Adrenal gland (tissue), 9 donors: ENCODE measurements at regions not wholly inside any gene's neighbourhood (a gene's known extent, or its start where the extent isn't known, plus 50 kb on each side); places are given as distances from the start of the nearest gene placed in this dataset.

Experiments
- DNase-seq, 7 donors: peaks; one replicate each; pipeline ENCODE4 v3.0.0-alpha.2; 2019 to 2020
- H3K27ac ChIP-seq, 5 donors: fragments of 200-600 bp; sonication (generic) in 4 of 5; 1 replicate in 3 of 5; 2 replicates in 2 of 5; pipeline versions ENCODE4 v1.5.1 to v1.8.0; 2016 to 2020; ENCODE audit warnings: mild to moderate bottlenecking in 1 of 5
- H3K27me3 ChIP-seq: fragments of 200-600 bp; 2 replicates; pipeline ENCODE4 v1.8.0; 2021
- H3K36me3 ChIP-seq, 2 donors: fragments of 200-600 bp; replicated peaks in 1 of 2; 1 replicate in 1 of 2; 2 replicates in 1 of 2; pipeline versions ENCODE4 v1.5.1 to v1.8.0; 2018 to 2022
- H3K4me1 ChIP-seq, 2 donors: fragments of 200-600 bp; replicated peaks in 1 of 2; 1 replicate in 1 of 2; 2 replicates in 1 of 2; pipeline versions ENCODE4 v1.5.1 to v1.8.0; 2018 to 2021
- H3K4me3 ChIP-seq, 4 donors: fragments of 200-600 bp; sonication (generic) in 3 of 4; one replicate each; pipeline ENCODE4 v1.5.1; 2016 to 2018
- H3K9me3 ChIP-seq, 3 donors: fragments of 200-600 bp; sonication (generic) in 1 of 3; replicated peaks in 1 of 3; 1 replicate in 2 of 3; 2 replicates in 1 of 3; pipeline versions ENCODE4 v1.5.1 to v1.8.0; 2016 to 2021
- CTCF ChIP-seq, 6 experiments: fragments of 450-650 bp in 4 of 6; fragments of 200-600 bp in 2 of 6; sonication (generic) in 1 of 6; IDR thresholded peaks; 1 replicate in 5 of 6; 2 replicates in 1 of 6; pipeline versions ENCODE4 v1.5.1 to v1.8.0; 2016 to 2021; ENCODE audit warnings: antibody characterized with exemption in 6 of 6, mild to moderate bottlenecking in 2 of 6, moderate library complexity in 1 of 6
- POLR2A ChIP-seq, 2 donors: fragments of 450-650 bp; IDR thresholded peaks; one replicate each; pipeline ENCODE4 v1.6.1; 2017; ENCODE audit warnings: antibody characterized with exemption in 2 of 2, mild to moderate bottlenecking in 2 of 2, moderate library complexity in 1 of 2
- WGBS, 4 donors: extraction: QIAGEN DNeasy Blood & Tissue Kit in 2 of 4; methylation state at CpG; one replicate each; pipeline versions ENCODE4 v1.1.5 to v1.1.7; 2013 to 2017; 5-methylcytosine and 5-hydroxymethylcytosine counted together
- intact Hi-C, 2 donors: fragments of 100-400 bp; cut with DNase I; formaldehyde crosslinking; loops; one replicate each; pipeline versions ENCODE4 v1.14.1 to v1.15.0; 2022 to 2023
- donor health status: healthy with polysubstance abuse.
- donor health status: Bipolar disorder and iron deficiency.
- donor health status: DM: yes; HTN: yes; CAD: no.
- donor health status: DM: no; HTN: no; CAD: no.
- donor health status: DM: no; HTN: no; CAD: no.

GRCh38 chr7:68458010-68458908, 1140.0 kb upstream of the AUTS2 start:
- intact Hi-C loops = no loop called here
- 52 to 65% (median 59%) methylated on average over 5 of the region's 5 CpGs for WGBS, 4 donors
- H3K4me1 ChIP-seq = no peaks in the 10 kb centered on the region
- DNase-seq = no peak
- no peak overlapping the region for H3K27ac ChIP-seq
- TF ChIP-seq POLR2A (IDR thresholded peaks at IDR 0.05) = no peak
- no peak for TF ChIP-seq CTCF (IDR thresholded peaks at IDR 0.05)
- H3K9me3 ChIP-seq = no peaks in the 10 kb centered on the region
- no peaks in the 10 kb centered on the region for H3K36me3 ChIP-seq
- H3K27me3 ChIP-seq = no peaks in the 10 kb centered on the region
- H3K4me3 ChIP-seq = no peak overlapping the region

DNA sequence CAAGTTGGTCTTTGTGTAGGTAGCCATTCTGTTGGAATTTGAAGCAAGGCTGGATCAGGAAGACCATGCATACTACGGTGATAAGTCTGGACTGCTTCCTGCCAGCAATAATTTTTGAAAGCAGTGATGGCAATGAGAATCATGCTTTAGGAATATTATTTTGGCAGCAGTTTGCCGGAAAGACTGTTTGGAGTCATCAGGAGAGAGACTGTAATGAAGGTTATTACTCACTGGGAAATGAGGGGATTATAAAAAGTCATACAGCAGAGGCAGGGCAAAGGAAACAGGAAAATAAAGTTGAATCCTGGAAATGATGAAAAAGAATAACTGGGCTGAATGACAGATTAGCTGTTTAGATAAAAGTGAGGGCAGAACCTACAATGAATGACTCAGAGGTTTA, 1136.8 kb upstream of the AUTS2 start:
- no peak overlapping the region for H3K4me3 ChIP-seq
- TF ChIP-seq CTCF (IDR thresholded peaks at IDR 0.05) (no peak), POLR2A (IDR thresholded peaks at IDR 0.05) (no peak)
- 0 to 25% (median 7%) methylated on average over 1 to 2 of the region's 2 CpGs for WGBS, 4 donors
- H3K4me1 ChIP-seq = no peaks in the 10 kb centered on the region
- no peaks in the 10 kb centered on the region for H3K9me3 ChIP-seq
- no peak for DNase-seq
- no peaks in the 10 kb centered on the region for H3K27me3 ChIP-seq
- no peak overlapping the region for H3K27ac ChIP-seq
- intact Hi-C loops = no loop called here
- no peaks in the 10 kb centered on the region for H3K36me3 ChIP-seq

GRCh38 chr7:68470836-68471435, 1127.3 kb upstream of the AUTS2 start:
- 34 to 56% (median 39%) methylated on average over 14 to 17 of the region's 17 CpGs for WGBS, 4 donors
- TF ChIP-seq CTCF (IDR thresholded peaks at IDR 0.05) (no peak), POLR2A (IDR thresholded peaks at IDR 0.05) (no peak)
- Histone ChIP-seq H3K27ac (no peak overlapping the region), H3K27me3 (no peaks in the 10 kb centered on the region), H3K4me1 (no peaks in the 10 kb centered on the region), H3K9me3 (no peaks in the 10 kb centered on the region), H3K36me3 (no peaks in the 10 kb centered on the region), H3K4me3 (no peak overlapping the region)
- peak in 3 of 7 donors; percentile 1 to 15 (median 12) for DNase-seq
- intact Hi-C loops = no loop called here

DNA sequence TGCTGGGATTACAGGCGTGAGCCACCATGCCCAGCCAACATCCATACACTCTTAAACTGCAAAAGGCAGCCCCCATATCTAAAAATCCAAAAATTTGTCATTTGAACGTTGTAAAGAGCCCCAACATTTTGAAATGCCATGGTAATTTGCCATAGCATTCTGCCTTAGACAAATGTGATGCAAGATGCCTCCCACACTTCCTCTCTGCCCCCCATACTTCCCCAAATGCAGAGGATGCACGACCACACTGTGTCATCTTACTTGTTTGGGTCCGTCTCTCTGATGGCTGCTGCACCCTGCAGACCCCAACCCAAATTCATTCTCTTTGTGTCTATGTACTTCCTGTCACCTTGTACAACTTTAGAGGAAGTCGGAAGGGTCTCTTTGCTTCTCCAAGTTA, 1125.6 kb upstream of the AUTS2 start:
- WGBS, 4 donors = 72 to 80% (median 78%) methylated on average over 5 of the region's 5 CpGs
- TF ChIP-seq POLR2A (IDR thresholded peaks at IDR 0.05) = no peak
- TF ChIP-seq CTCF (IDR thresholded peaks at IDR 0.05) = no peak
- Histone ChIP-seq H3K27ac (no peak overlapping the region), H3K27me3 (no peaks in the 10 kb centered on the region), H3K4me3 (no peak overlapping the region), H3K9me3 (no peaks in the 10 kb centered on the region), H3K36me3 (no peaks in the 10 kb centered on the region), H3K4me1 (no peaks in the 10 kb centered on the region)
- no peak for DNase-seq
- intact Hi-C loops = no loop called here
